H1 (cell line): ENCODE measurements at regions not wholly inside any gene's neighbourhood (a gene's known extent, or its start where the extent isn't known, plus 50 kb on each side); places are given as distances from the start of the nearest gene placed in this dataset.

Source experiments
- CTCF ChIA-PET: fragments of 300-600 bp; sonication (Branson Sonifier 250); formaldehyde crosslinking; loops from one replicate; lab custom pipeline; 2021; ENCODE audit not compliant: partially characterized antibody; lab: Charles Lee
- POLR2A ChIA-PET: fragments of 300-600 bp; sonication (Branson Sonifier 250); formaldehyde crosslinking; loops from one replicate; lab custom pipeline; 2021; ENCODE audit warnings: inconsistent platforms; ENCODE audit not compliant: partially characterized antibody; lab: Charles Lee
- DNase-seq, 2 experiments: peaks; one replicate each; pipeline versions ENCODE4 v3.0.0 to v3.0.0-alpha.2; 2010 to 2022; ENCODE audit warnings: low spot score in 2 of 2, low read depth in 1 of 2, mixed read lengths in 1 of 2
- FAIRE-seq: peaks from 2 replicates; lab custom pipeline; 2011; peaks lifted over from hg19 to GRCh38; lab: Jason Lieb, UNC
- H2AFZ ChIP-seq: 2 replicates; pipeline ENCODE4 v1.8.1; 2012; ENCODE audit warnings: low read length, inconsistent platforms
- H2AK5ac ChIP-seq: 2 replicates; pipeline ENCODE4 v1.6.1; 2013; ENCODE audit warnings: low read depth, low read length
- H2BK120ac ChIP-seq: replicated peaks from 2 replicates; pipeline ENCODE3; 2013; ENCODE audit warnings: low read depth, low read length, inconsistent platforms
- H2BK12ac ChIP-seq: 2 replicates; pipeline ENCODE4 v1.6.1; 2013; ENCODE audit warnings: low read depth, low read length
- H2BK15ac ChIP-seq: 2 replicates; pipeline ENCODE4 v1.6.1; 2013; ENCODE audit warnings: low read length
- H2BK20ac ChIP-seq: 2 replicates; pipeline ENCODE4 v1.6.1; 2013; ENCODE audit warnings: low read length
- H2BK5ac ChIP-seq: 2 replicates; pipeline ENCODE4 v1.6.1; 2013; ENCODE audit warnings: low read depth, low read length
- H3K14ac ChIP-seq: 2 replicates; pipeline ENCODE4 v1.6.1; 2013; ENCODE audit warnings: inconsistent platforms; ENCODE audit not compliant: insufficient read length
- H3K18ac ChIP-seq: 2 replicates; pipeline ENCODE4 v1.6.1; 2013; ENCODE audit warnings: low read length; ENCODE audit errors: extremely low read depth
- H3K23ac ChIP-seq: 2 replicates; pipeline ENCODE4 v1.6.1; 2013; ENCODE audit warnings: inconsistent platforms; ENCODE audit not compliant: insufficient read length
- H3K23me2 ChIP-seq: 2 replicates; pipeline ENCODE4 v1.6.1; 2013; ENCODE audit warnings: low read depth, low read length
- H3K27ac ChIP-seq: 2 replicates; pipeline ENCODE4 v1.6.1; 2011; ENCODE audit warnings: low read depth, low read length, inconsistent platforms
- H3K27me3 ChIP-seq, 4 experiments: replicated peaks in 1 of 4; 1 replicate in 1 of 4; 2 replicates in 3 of 4; pipeline versions ENCODE4 v1.6.1 to v1.8.1; 2011 to 2013; ENCODE audit warnings: low read length in 3 of 4, mild to moderate bottlenecking in 3 of 4, inconsistent platforms in 2 of 4, mixed read lengths in 2 of 4, moderate library complexity in 1 of 4; ENCODE audit not compliant: control insufficient read depth in 3 of 4, insufficient read depth in 3 of 4; ENCODE audit errors: extremely low read depth in 1 of 4
- H3K36me3 ChIP-seq, 4 experiments: 2 replicates each; pipeline versions ENCODE4 v1.6.1 to v1.8.1; 2011 to 2013; ENCODE audit warnings: mild to moderate bottlenecking in 4 of 4, low read length in 3 of 4, moderate library complexity in 2 of 4, control low read depth in 1 of 4, inconsistent platforms in 1 of 4; ENCODE audit not compliant: insufficient read depth in 4 of 4, control insufficient read depth in 2 of 4
- H3K4ac ChIP-seq: replicated peaks from 2 replicates; pipeline ENCODE3; 2013; ENCODE audit warnings: low read length, low read depth, mixed read lengths, inconsistent platforms; ENCODE audit not compliant: insufficient read length
- H3K4me1 ChIP-seq, 4 experiments: replicated peaks in 1 of 4; 1 replicate in 1 of 4; 2 replicates in 3 of 4; pipeline versions ENCODE4 v1.6.1 to v1.8.1; 2011 to 2013; ENCODE audit warnings: low read length in 3 of 4, inconsistent platforms in 2 of 4, mixed read lengths in 1 of 4; ENCODE audit not compliant: insufficient read depth in 4 of 4, control insufficient read depth in 3 of 4
- H3K4me2 ChIP-seq, 2 experiments: 2 replicates each; pipeline versions ENCODE4 v1.6.1 to v1.8.1; 2011 to 2013; ENCODE audit warnings: low read depth in 2 of 2, low read length in 2 of 2, control low read depth in 1 of 2, inconsistent platforms in 1 of 2, mild to moderate bottlenecking in 1 of 2; ENCODE audit not compliant: insufficient read depth in 1 of 2
- H3K4me3 ChIP-seq, 4 experiments: fragments of 200-600, 300-600 bp in 1 of 4; sonication (generic), shearing (Covaris generic), sonication (Bioruptor Twin) in 1 of 4; 2 replicates each; pipeline versions ENCODE4 v1.5.1 to v1.8.1; 2011 to 2016; ENCODE audit warnings: low read length in 4 of 4, low read depth in 3 of 4, control low read depth in 2 of 4, inconsistent platforms in 2 of 4, mild to moderate bottlenecking in 2 of 4, mixed read lengths in 1 of 4, moderate library complexity in 1 of 4; ENCODE audit not compliant: insufficient read depth in 2 of 4; ENCODE audit errors: extremely low read depth in 1 of 4
- H3K56ac ChIP-seq: replicated peaks from 2 replicates; pipeline ENCODE3; 2013; ENCODE audit warnings: low read depth, mild to moderate bottlenecking, mixed read lengths, low read length, inconsistent platforms; ENCODE audit not compliant: insufficient read length
- H3K79me1 ChIP-seq: 2 replicates; pipeline ENCODE4 v1.6.1; 2013; ENCODE audit warnings: low read depth, low read length, control low read depth
- H3K79me2 ChIP-seq, 2 experiments: 2 replicates each; pipeline versions ENCODE4 v1.6.1 to v1.8.1; 2012 to 2013; ENCODE audit warnings: low read length in 2 of 2, mild to moderate bottlenecking in 2 of 2, inconsistent platforms in 1 of 2; ENCODE audit not compliant: insufficient read depth in 2 of 2, control insufficient read depth in 1 of 2
- H3K9ac ChIP-seq, 4 experiments: replicated peaks in 1 of 4; 1 replicate in 1 of 4; 2 replicates in 3 of 4; pipeline versions ENCODE4 v1.6.1 to v1.8.1; 2011 to 2013; ENCODE audit warnings: low read depth in 3 of 4, low read length in 3 of 4, control low read depth in 2 of 4, mild to moderate bottlenecking in 2 of 4, moderate library complexity in 2 of 4, inconsistent platforms in 1 of 4; ENCODE audit errors: extremely low read depth in 1 of 4
- H3K9me3 ChIP-seq, 2 experiments: 2 replicates each; pipeline versions ENCODE4 v1.6.1 to v1.8.1; 2012 to 2013; ENCODE audit warnings: mild to moderate bottlenecking in 2 of 2, moderate library complexity in 2 of 2, control low read depth in 1 of 2, inconsistent platforms in 1 of 2, low read depth in 1 of 2, low read length in 1 of 2, mixed read lengths in 1 of 2; ENCODE audit not compliant: insufficient read depth in 2 of 2
- H4K20me1 ChIP-seq, 2 experiments: replicated peaks in 1 of 2; 2 replicates each; pipeline versions ENCODE3 to v1.8.1; 2011 to 2013; ENCODE audit warnings: inconsistent platforms in 2 of 2, low read length in 2 of 2, mild to moderate bottlenecking in 1 of 2; ENCODE audit not compliant: insufficient read depth in 2 of 2, control insufficient read depth in 1 of 2
- H4K5ac ChIP-seq: 2 replicates; pipeline ENCODE4 v1.6.1; 2013; ENCODE audit warnings: low read length, low read depth, mixed read lengths, inconsistent platforms; ENCODE audit not compliant: insufficient read length
- H4K8ac ChIP-seq: 2 replicates; pipeline ENCODE4 v1.8.0; 2013; ENCODE audit warnings: mild to moderate bottlenecking, moderate library complexity, low read length, inconsistent platforms; ENCODE audit not compliant: insufficient read depth; ENCODE audit errors: extremely low read depth
- H4K91ac ChIP-seq: replicated peaks from 2 replicates; pipeline ENCODE3; 2013; ENCODE audit warnings: low read length, mixed read lengths, inconsistent platforms; ENCODE audit not compliant: insufficient read length
- ASH2L ChIP-seq: fragments of 200-600, 300-600 bp; sonication (generic); IDR thresholded peaks from one replicate; pipeline ENCODE4 v1.7.1; 2017; ENCODE audit warnings: low read length
- ATF2 ChIP-seq: IDR thresholded peaks from 2 replicates; pipeline ENCODE4 v1.6.1; 2012; ENCODE audit warnings: low read length, inconsistent platforms
- CHD2 ChIP-seq: IDR thresholded peaks from 2 replicates; pipeline ENCODE4 v1.6.1; 2012; ENCODE audit warnings: low read length, improper control_type of control experiment
- CTBP2 ChIP-seq: IDR thresholded peaks from 2 replicates; pipeline ENCODE4 v1.7.0; 2011; ENCODE audit warnings: borderline replicate concordance, mild to moderate bottlenecking, moderate library complexity, mixed read lengths, low read length; ENCODE audit not compliant: insufficient read depth, insufficient read length
- EGR1 ChIP-seq: IDR thresholded peaks from 2 replicates; pipeline ENCODE4 v1.6.1; 2011; ENCODE audit warnings: low read depth, low read length, borderline replicate concordance
- RAD21 ChIP-seq, 2 experiments: IDR thresholded peaks in 1 of 2; conservative IDR thresholded peaks in 1 of 2; 2 replicates each; pipeline ENCODE4 v1.6.1; 2011; ENCODE audit warnings: low read depth in 2 of 2, low read length in 2 of 2, improper control_type of control experiment in 1 of 2, inconsistent platforms in 1 of 2, mild to moderate bottlenecking in 1 of 2, moderate library complexity in 1 of 2
- SIN3A ChIP-seq, 2 experiments: IDR thresholded peaks in 1 of 2; conservative IDR thresholded peaks in 1 of 2; 2 replicates each; pipeline ENCODE4 v1.6.1; 2011 to 2012; ENCODE audit warnings: low read length in 2 of 2, improper control_type of control experiment in 1 of 2, low read depth in 1 of 2, mild to moderate bottlenecking in 1 of 2
- SP4 ChIP-seq: IDR thresholded peaks from 2 replicates; pipeline ENCODE4 v1.6.1; 2012; ENCODE audit warnings: low read length, inconsistent platforms
- TBP ChIP-seq: IDR thresholded peaks from 2 replicates; pipeline ENCODE4 v1.6.1; 2011; ENCODE audit warnings: low read depth, low read length, improper control_type of control experiment
- TEAD4 ChIP-seq: IDR thresholded peaks from 2 replicates; pipeline ENCODE4 v1.6.1; 2012; ENCODE audit warnings: low read depth, low read length, inconsistent platforms, mixed read lengths
- TF ChIP-seq, protein P1 (sequence below): IDR thresholded peaks from 2 replicates; pipeline ENCODE4 v1.6.1; 2012; ENCODE audit warnings: inconsistent platforms

DNA sequence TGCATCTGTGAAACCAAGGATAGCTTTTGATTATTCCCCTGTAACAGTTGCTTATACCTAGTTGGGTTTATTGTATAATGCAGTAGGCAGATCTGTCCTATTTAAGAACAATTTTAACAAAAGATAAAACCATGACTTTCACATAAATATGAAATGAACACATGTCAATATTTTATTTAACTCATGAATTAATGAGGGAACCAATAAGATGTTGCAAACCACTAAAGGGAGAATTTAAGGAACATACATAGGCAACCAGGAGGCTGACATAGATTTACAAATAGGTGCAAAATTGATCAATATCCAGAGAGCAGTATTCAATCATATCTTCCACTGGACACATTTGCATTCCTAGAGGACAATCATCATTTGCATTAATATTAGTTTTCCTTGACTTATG lies 280.0 kb upstream of the BRINP1 start:
- Histone ChIP-seq H3K27me3 (no peaks in the 10 kb centered on the region), H2AK5ac (no peak overlapping the region), H2AFZ (no peak overlapping the region), H2BK12ac (no peak overlapping the region), H4K8ac (no peak overlapping the region), H3K23me2 (no peaks in the 10 kb centered on the region; the same call in 1 of the 2 replicates), H4K91ac (no peak overlapping the region), H2BK120ac (no peak overlapping the region), H3K23ac (no peak overlapping the region), H3K18ac (no peak overlapping the region), H3K4me3 (no peak overlapping the region), H3K36me3 (no peaks in the 10 kb centered on the region), H2BK5ac (no peak overlapping the region), H3K9me3 (no peaks in the 10 kb centered on the region), H3K79me1 (no peaks in the 10 kb centered on the region), H4K5ac (no peak overlapping the region), H3K4me1 (no peaks in the 10 kb centered on the region), H2BK20ac (no peak overlapping the region), H3K79me2 (no peaks in the 10 kb centered on the region), H4K20me1 (no peaks in the 10 kb centered on the region), H2BK15ac (no peak overlapping the region), H3K14ac (no peak overlapping the region), H3K27ac (no peak overlapping the region), H3K4me2 (no peak overlapping the region), H3K56ac (no peak overlapping the region), H3K9ac (no peak overlapping the region), H3K4ac (no peak overlapping the region)
- ChIA-PET CTCF (interaction anchor here (1.9 kb wide), 1 partner anchor 93 kb away, joined by 8 read pairs; no protein-coding TSS in a partner anchor), POLR2A (no interaction called here)
- TF ChIP-seq ATF2 (no peak), TBP (no peak), SIN3A (conservative IDR thresholded peaks at IDR 0.05 in 1 of 2, IDR thresholded peaks at IDR 0.05 in 1 of 2; ENCODE audit: low read depth in 1 of 2, low read length in 2 of 2) (no peak), RAD21 (IDR thresholded peaks at IDR 0.05 in 1 of 2, conservative IDR thresholded peaks at IDR 0.05 in 1 of 2; ENCODE audit: low read depth in 2 of 2, low read length in 2 of 2) (no peak), TEAD4 (no peak), CHD2 (no peak), EGR1 (no peak), ASH2L (no peak), SP4 (no peak), CTBP2 (no peak)
- TF ChIP-seq, protein P1, sequence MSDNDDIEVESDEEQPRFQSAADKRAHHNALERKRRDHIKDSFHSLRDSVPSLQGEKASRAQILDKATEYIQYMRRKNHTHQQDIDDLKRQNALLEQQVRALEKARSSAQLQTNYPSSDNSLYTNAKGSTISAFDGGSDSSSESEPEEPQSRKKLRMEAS: no peak
- no peak for DNase-seq
- FAIRE-seq: no peak
